Hepatocyte (in vitro differentiated cells): ENCODE measurements at regions not wholly inside any gene's neighbourhood (a gene's known extent, or its start where the extent isn't known, plus 50 kb on each side); places are given as distances from the start of the nearest gene placed in this dataset.

Experiments
- CTCF ChIP-seq: fragments of 200-600 bp; sonication (generic); IDR thresholded peaks from 2 replicates; pipeline ENCODE4 v1.5.1; 2016; ENCODE audit warnings: antibody characterized with exemption, mild to moderate bottlenecking; ENCODE audit not compliant: poor library complexity
- EZH2 ChIP-seq: fragments of 200-600 bp; sonication (generic); IDR thresholded peaks from 2 replicates; pipeline ENCODE4 v1.6.1; 2016; ENCODE audit warnings: antibody characterized with exemption, mild to moderate bottlenecking, borderline replicate concordance
- EZH2phosphoT487 ChIP-seq: fragments of 200-600 bp; sonication (generic); IDR thresholded peaks from one replicate; pipeline ENCODE4 v1.6.1; 2018; ENCODE audit warnings: antibody characterized with exemption, mild to moderate bottlenecking, low read depth, moderate library complexity; ENCODE audit not compliant: unreplicated experiment, severe bottlenecking

GRCh38 chr17:55612691-55613141 lies 101.5 kb upstream of the SMIM36 start:
- no peak for TF ChIP-seq CTCF
- TF ChIP-seq EZH2: no peak
- no peak for TF ChIP-seq EZH2phosphoT487
